HPDE6-E6E7 (cell line): ENCODE measurements at regions not wholly inside any gene's neighbourhood (a gene's known extent, or its start where the extent isn't known, plus 50 kb on each side); places are given as distances from the start of the nearest gene placed in this dataset.

Source experiments
- DNase-seq: peaks from one replicate; pipeline ENCODE4 v3.0.0; 2011; ENCODE audit warnings: missing footprints; ENCODE audit errors: extremely low spot score

- DNase-seq = no peak
Observed at GRCh38 chr9:93730217-93730616, 153.8 kb downstream of the PHF2 start.
